NT2/D1 (cell line): ENCODE measurements at regions not wholly inside any gene's neighbourhood (a gene's known extent, or its start where the extent isn't known, plus 50 kb on each side); places are given as distances from the start of the nearest gene placed in this dataset.

Experiments used
- DNase-seq: peaks from one replicate; pipeline ENCODE4 v3.0.0-alpha.2; 2011; ENCODE audit warnings: low read depth, low spot score
- H3K27me3 ChIP-seq: 2 replicates; pipeline ENCODE4 v1.6.0; 2011; ENCODE audit warnings: mild to moderate bottlenecking; ENCODE audit not compliant: insufficient read length, insufficient read depth
- H3K36me3 ChIP-seq: 2 replicates; pipeline ENCODE4 v1.6.1; 2011; ENCODE audit warnings: mild to moderate bottlenecking, low read length, mixed read lengths; ENCODE audit not compliant: insufficient read depth, insufficient read length
- H3K4me1 ChIP-seq: 2 replicates; pipeline ENCODE4 v1.5.1; 2011; ENCODE audit not compliant: insufficient read depth, insufficient read length
- H3K4me3 ChIP-seq: 2 replicates; pipeline ENCODE4 v1.5.1; 2011; ENCODE audit warnings: low read depth; ENCODE audit not compliant: insufficient read length
- H3K9ac ChIP-seq: 2 replicates; pipeline ENCODE4 v1.6.0; 2011; ENCODE audit warnings: low read depth; ENCODE audit not compliant: insufficient read length
- H3K9me3 ChIP-seq: 2 replicates; pipeline ENCODE4 v1.5.1; 2011; ENCODE audit warnings: mild to moderate bottlenecking, low read length; ENCODE audit not compliant: insufficient read depth
- SUZ12 ChIP-seq: IDR thresholded peaks from 2 replicates; pipeline ENCODE4 v1.6.1; 2011; ENCODE audit not compliant: insufficient read length, insufficient read depth; ENCODE audit errors: extremely low read depth
- YY1 ChIP-seq: IDR thresholded peaks from 2 replicates; pipeline ENCODE4 v1.6.1; 2011; ENCODE audit not compliant: insufficient read length, insufficient read depth
- ZNF274 ChIP-seq: IDR thresholded peaks from 2 replicates; pipeline ENCODE4 v1.6.1; 2011; ENCODE audit warnings: mild to moderate bottlenecking, low read depth, low read length

- TF ChIP-seq YY1, result no peak
- H3K9me3 ChIP-seq, result no peaks in the 10 kb centered on the region
Observed at GRCh38 chr15:31554261-31554660, 227.6 kb downstream of the KLF13 start.

GRCh38 chr15:31555022-31555421 is 228.4 kb downstream of the KLF13 start:
- Histone ChIP-seq H3K4me1 (peaks cover 2% of the 10 kb centered on the region), H3K9me3 (no peaks in the 10 kb centered on the region), H3K4me3 (no peak overlapping the region), H3K27me3 (no peaks in the 10 kb centered on the region), H3K9ac (no peak overlapping the region), H3K36me3 (no peaks in the 10 kb centered on the region)
- TF ChIP-seq ZNF274 (no peak), YY1 (no peak), SUZ12 (no peak)
- DNase-seq, result no peak

More at GRCh38 chr15:31554261-31554660, 227.6 kb downstream of the KLF13 start:
- H3K27me3 ChIP-seq, result no peaks in the 10 kb centered on the region
- H3K4me1 ChIP-seq, result peaks cover under 1% of the 10 kb centered on the region
- H3K36me3 ChIP-seq, result no peaks in the 10 kb centered on the region
- DNase-seq, result no peak
- H3K4me3 ChIP-seq, result no peak overlapping the region
- no peak overlapping the region for H3K9ac ChIP-seq

- no peak overlapping the region for H3K9ac ChIP-seq
- TF ChIP-seq SUZ12 (no peak), ZNF274 (no peak), YY1 (no peak)
- no peak for DNase-seq
- H3K9me3 ChIP-seq, result no peaks in the 10 kb centered on the region
- no peak overlapping the region for H3K4me3 ChIP-seq
- H3K36me3 ChIP-seq, result no peaks in the 10 kb centered on the region
- no peaks in the 10 kb centered on the region for H3K27me3 ChIP-seq
- peaks cover 2% of the 10 kb centered on the region for H3K4me1 ChIP-seq
Observed at GRCh38 chr15:31556494-31557150, 230.0 kb downstream of the KLF13 start.

GRCh38 chr15:31557899-31558298 is 231.3 kb downstream of the KLF13 start:
- Histone ChIP-seq H3K27me3 (no peaks in the 10 kb centered on the region), H3K4me1 (peaks cover 2% of the 10 kb centered on the region), H3K36me3 (no peaks in the 10 kb centered on the region), H3K4me3 (no peak overlapping the region), H3K9ac (no peak overlapping the region), H3K9me3 (no peaks in the 10 kb centered on the region)
- TF ChIP-seq ZNF274 (no peak), SUZ12 (no peak), YY1 (no peak)
- no peak for DNase-seq

- TF ChIP-seq ZNF274, result no peak
- no peak for TF ChIP-seq YY1
- TF ChIP-seq SUZ12, result no peak
- Histone ChIP-seq H3K9ac (no peak overlapping the region), H3K4me3 (no peak overlapping the region), H3K36me3 (no peaks in the 10 kb centered on the region), H3K27me3 (no peaks in the 10 kb centered on the region), H3K4me1 (peaks cover 2% of the 10 kb centered on the region), H3K9me3 (no peaks in the 10 kb centered on the region)
- DNase-seq, result no peak
Observed at GRCh38 chr15:31558840-31559239, 232.2 kb downstream of the KLF13 start.

- no peak overlapping the region for H3K9ac ChIP-seq
- TF ChIP-seq ZNF274 (no peak), SUZ12 (no peak), YY1 (no peak)
- DNase-seq, result no peak
- no peaks in the 10 kb centered on the region for H3K36me3 ChIP-seq
- no peaks in the 10 kb centered on the region for H3K9me3 ChIP-seq
- H3K4me3 ChIP-seq, result no peak overlapping the region
- no peaks in the 10 kb centered on the region for H3K27me3 ChIP-seq
- peaks cover 2% of the 10 kb centered on the region for H3K4me1 ChIP-seq
Observed at GRCh38 chr15:31559786-31560185, 233.2 kb downstream of the KLF13 start.

- Histone ChIP-seq H3K36me3 (no peaks in the 10 kb centered on the region), H3K27me3 (no peaks in the 10 kb centered on the region), H3K9me3 (no peaks in the 10 kb centered on the region), H3K9ac (no peak overlapping the region), H3K4me1 (peaks cover 2% of the 10 kb centered on the region), H3K4me3 (no peak overlapping the region)
- no peak for TF ChIP-seq YY1
- TF ChIP-seq ZNF274, result no peak
- TF ChIP-seq SUZ12, result no peak
- no peak for DNase-seq
Observed at GRCh38 chr15:31560643-31561042, 234.0 kb downstream of the KLF13 start.

- no peak for DNase-seq
- Histone ChIP-seq H3K4me1 (peaks cover 2% of the 10 kb centered on the region), H3K9me3 (no peaks in the 10 kb centered on the region), H3K4me3 (no peak overlapping the region), H3K9ac (no peak overlapping the region), H3K36me3 (no peaks in the 10 kb centered on the region), H3K27me3 (no peaks in the 10 kb centered on the region)
- no peak for TF ChIP-seq YY1
- no peak for TF ChIP-seq SUZ12
- TF ChIP-seq ZNF274, result no peak
Observed at GRCh38 chr15:31561156-31561555, 234.5 kb downstream of the KLF13 start.
